NCI-H1105 treated with DMSO at 0.1 percent for 48 hours (cell line): ENCODE measurements at regions not wholly inside any gene's neighbourhood (a gene's known extent, or its start where the extent isn't known, plus 50 kb on each side); places are given as distances from the start of the nearest gene placed in this dataset.

ENCODE experiments used
- DNase-seq: peaks from one replicate; lab custom pipeline; 2025; lab: John Stamatoyannopoulos, UW

- DNase-seq, result no peak
Observed at GRCh38 chr5:77844623-77845323, 68.6 kb upstream of the TBCA start.

- no peak for DNase-seq
Observed at GRCh38 chr5:77844373-77844622, 68.2 kb upstream of the TBCA start.

- DNase-seq, result no peak
Observed at GRCh38 chr5:77843570-77844372, 67.6 kb upstream of the TBCA start.

- DNase-seq, result no peak
Observed at GRCh38 chr5:77842243-77842642, 66.1 kb upstream of the TBCA start.

GRCh38 chr5:77841616-77842015 lies 65.5 kb upstream of the TBCA start:
- DNase-seq, result no peak

- no peak for DNase-seq
Observed at GRCh38 chr5:77840930-77841329, 64.8 kb upstream of the TBCA start.

GRCh38 chr5:77839691-77840090 lies 63.6 kb upstream of the TBCA start:
- no peak for DNase-seq

- no peak for DNase-seq
Observed at GRCh38 chr5:77832938-77833337, 56.8 kb upstream of the TBCA start.

- DNase-seq, result no peak
Observed at GRCh38 chr5:77832166-77832770, 56.1 kb upstream of the TBCA start.

- DNase-seq, result no peak
Observed at GRCh38 chr5:77828445-77828844, 52.3 kb upstream of the TBCA start.
